GM12864 (cell line): ENCODE measurements at regions not wholly inside any gene's neighbourhood (a gene's known extent, or its start where the extent isn't known, plus 50 kb on each side); places are given as distances from the start of the nearest gene placed in this dataset.

Source experiments
- DNase-seq: peaks from one replicate; pipeline ENCODE4 v3.0.0-alpha.2; 2011; ENCODE audit warnings: low read depth
- H3K4me3 ChIP-seq: 2 replicates; pipeline ENCODE4 v1.5.1; 2011; ENCODE audit warnings: mild to moderate bottlenecking, low read depth, low read length, control low read depth
- TF ChIP-seq, protein P1 (sequence below): IDR thresholded peaks from 2 replicates; pipeline ENCODE4 v1.5.1; 2011; ENCODE audit warnings: low read depth, mild to moderate bottlenecking, moderate library complexity, low read length, control low read depth, inconsistent platforms; ENCODE audit errors: missing control alignments

DNA sequence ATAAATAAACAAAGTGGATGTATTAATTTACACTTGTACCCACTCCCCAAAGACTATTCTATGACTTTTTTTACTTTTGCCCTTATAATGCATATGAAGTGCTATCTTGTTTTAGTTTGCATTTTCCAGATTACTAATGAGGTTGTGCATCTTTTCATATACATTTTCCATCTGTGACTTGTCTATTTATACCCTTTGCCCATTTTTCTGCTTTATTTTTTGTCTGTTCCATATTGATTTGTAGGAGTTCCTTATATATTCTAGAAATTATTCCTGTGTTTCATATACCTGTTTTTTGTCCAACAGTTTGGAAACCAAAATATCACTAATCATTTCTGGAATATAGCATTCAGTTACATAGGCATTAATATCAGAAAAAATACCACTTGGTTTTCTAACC lies 54.0 kb upstream of the SLC30A5 start:
- no peak for DNase-seq
- H3K4me3 ChIP-seq, result no peak overlapping the region
- TF ChIP-seq, protein P1, sequence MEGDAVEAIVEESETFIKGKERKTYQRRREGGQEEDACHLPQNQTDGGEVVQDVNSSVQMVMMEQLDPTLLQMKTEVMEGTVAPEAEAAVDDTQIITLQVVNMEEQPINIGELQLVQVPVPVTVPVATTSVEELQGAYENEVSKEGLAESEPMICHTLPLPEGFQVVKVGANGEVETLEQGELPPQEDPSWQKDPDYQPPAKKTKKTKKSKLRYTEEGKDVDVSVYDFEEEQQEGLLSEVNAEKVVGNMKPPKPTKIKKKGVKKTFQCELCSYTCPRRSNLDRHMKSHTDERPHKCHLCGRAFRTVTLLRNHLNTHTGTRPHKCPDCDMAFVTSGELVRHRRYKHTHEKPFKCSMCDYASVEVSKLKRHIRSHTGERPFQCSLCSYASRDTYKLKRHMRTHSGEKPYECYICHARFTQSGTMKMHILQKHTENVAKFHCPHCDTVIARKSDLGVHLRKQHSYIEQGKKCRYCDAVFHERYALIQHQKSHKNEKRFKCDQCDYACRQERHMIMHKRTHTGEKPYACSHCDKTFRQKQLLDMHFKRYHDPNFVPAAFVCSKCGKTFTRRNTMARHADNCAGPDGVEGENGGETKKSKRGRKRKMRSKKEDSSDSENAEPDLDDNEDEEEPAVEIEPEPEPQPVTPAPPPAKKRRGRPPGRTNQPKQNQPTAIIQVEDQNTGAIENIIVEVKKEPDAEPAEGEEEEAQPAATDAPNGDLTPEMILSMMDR, result no peak

DNA sequence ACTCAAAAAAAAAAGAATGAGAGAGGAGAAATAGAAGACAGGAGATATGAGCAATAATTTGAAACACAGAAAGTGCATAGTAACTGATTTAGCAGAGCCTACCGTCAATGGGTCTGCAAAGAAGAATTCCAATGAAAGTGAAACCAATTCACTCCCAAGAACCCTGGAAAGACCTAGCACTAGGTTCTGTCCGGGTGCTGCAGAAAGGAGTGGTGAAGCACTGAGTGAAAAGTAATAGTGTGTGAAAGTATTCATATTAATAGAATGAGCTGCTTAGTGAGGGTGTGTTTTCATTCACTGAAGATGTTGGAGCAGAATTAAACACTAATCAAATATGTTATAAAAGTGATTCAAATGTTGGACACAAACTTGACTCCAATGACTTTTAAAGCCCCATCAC lies 51.3 kb upstream of the SLC30A5 start:
- TF ChIP-seq, protein P1, result no peak
- DNase-seq, result no peak
- no peak overlapping the region for H3K4me3 ChIP-seq

DNA sequence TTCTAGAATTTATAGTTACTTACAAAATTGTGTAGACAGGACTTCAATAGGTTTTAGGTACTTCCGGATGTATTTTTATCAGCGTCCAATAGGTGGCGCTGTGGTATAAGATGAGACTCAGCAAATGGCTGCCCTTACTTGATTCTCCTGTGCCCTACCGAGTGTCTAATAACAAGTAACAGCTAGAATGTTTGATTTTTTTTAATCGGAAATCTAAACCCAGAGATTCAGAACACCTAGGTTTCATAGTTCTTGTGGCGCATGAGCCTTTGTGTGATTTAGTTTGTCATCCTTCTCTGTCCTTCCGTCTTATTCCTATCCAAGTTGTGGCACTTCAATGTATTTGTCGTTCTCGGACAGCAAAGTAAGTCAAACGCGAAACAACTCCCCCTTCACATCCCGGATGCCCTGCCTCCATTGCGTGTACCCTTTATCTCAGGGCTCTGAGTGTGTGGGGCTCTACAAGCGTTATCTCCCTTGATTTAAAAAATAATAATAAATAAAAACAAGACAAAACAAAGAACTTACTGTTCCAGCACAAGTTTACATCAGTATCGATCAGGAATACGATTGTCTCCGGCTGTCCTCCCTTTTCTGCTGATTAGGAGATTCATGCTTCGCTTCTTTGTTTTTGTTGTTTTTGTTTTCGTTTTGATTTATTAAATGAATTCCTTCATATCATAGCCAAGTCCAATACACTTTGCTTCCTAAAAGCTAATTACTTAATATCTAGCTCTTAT lies 50.7 kb upstream of the SLC30A5 start:
- DNase-seq, result peak; percentile 91
- peak overlapping the region; percentile 55 for H3K4me3 ChIP-seq
- TF ChIP-seq, protein P1, result peak; percentile 70

DNA sequence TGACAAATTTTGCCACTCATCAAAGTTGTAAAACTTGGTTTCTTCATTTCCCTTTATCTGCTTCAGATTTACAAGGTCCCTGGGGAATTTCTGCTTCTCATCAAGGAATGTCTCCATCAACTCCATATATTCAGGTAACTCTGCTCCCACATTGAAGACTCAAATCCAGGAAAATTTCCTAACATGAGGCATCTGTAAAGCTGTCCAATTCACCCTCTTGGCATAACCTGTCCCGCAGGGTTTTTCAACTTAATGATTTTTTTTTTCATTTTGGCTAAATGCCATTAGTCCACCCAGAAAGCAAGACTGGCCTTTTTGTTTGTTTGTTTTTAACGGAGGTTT lies 50.2 kb upstream of the SLC30A5 start:
- TF ChIP-seq, protein P1, result no peak
- no peak overlapping the region; the same call in 1 of the 2 replicates for H3K4me3 ChIP-seq
- no peak for DNase-seq
